ENCODE measurements at regions not wholly inside any gene's neighbourhood (a gene's known extent, or its start where the extent isn't known, plus 50 kb on each side); places are given as distances from the start of the nearest gene placed in this dataset.

DNA sequence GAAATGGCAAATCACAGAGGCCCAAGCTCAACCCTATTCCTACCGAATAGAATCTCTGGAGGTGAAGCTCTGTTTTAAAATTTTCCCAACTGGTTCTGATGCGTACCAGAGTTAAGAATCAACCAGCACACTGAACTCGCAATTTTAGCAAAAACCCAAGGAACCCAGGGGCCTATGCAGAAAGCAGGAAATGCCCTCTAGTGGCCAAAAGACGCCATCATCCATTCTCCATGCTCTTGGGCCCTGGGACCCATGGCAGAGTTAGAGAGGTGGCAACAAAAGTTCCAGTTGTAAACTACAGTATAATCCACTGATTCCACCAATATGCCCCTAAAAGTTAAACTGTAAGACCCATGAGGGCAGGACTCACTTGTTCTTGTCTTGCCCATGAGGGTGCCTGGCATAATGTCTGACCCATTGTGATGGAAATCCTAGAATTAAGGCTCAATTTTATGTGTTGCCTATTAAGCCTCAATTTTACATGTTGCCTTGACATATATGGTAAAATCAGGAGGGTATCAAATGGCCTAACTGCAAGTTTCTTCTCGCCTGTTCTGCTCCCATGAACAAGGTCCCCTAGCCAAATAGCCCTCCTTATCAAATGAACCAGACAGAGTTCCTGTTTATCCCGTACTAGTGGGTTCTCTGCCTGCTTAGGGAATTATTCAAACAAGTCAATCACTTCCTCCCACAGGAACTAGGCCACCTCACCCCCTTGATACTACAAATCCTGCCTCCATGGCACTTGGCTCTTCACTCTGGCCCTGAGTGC lies 137.5 kb upstream of the CPM start:
- Histone ChIP-seq H3K79me1 (ENCODE audit: low read depth, low read length) (no peaks in the 10 kb centered on the region), H2BK15ac (ENCODE audit: low read length) (no peak overlapping the region), H2AK5ac (ENCODE audit: low read depth, low read length) (no peak overlapping the region; the same call in 1 of the 2 replicates), H3K79me2 (ENCODE audit: control insufficient read depth in 1 of 2, insufficient read depth in 2 of 2, low read length in 2 of 2) (no peaks in the 10 kb centered on the region), H2BK120ac (replicated peaks; ENCODE audit: low read depth, low read length) (no peak overlapping the region), H4K5ac (ENCODE audit: insufficient read length, low read depth, low read length) (no peak overlapping the region), H4K20me1 (replicated peaks in 1 of 2; ENCODE audit: control insufficient read depth in 1 of 2, insufficient read depth in 2 of 2, low read length in 2 of 2) (no peaks in the 10 kb centered on the region), H3K9ac (replicated peaks in 1 of 4; ENCODE audit: extremely low read depth in 1 of 4, low read depth in 3 of 4, low read length in 3 of 4) (no peak overlapping the region), H3K4me3 (ENCODE audit: extremely low read depth in 1 of 4, insufficient read depth in 2 of 4, low read depth in 3 of 4, low read length in 4 of 4) (no peak overlapping the region), H4K91ac (replicated peaks; ENCODE audit: insufficient read length, low read length) (no peak overlapping the region), H3K27me3 (replicated peaks in 1 of 4; ENCODE audit: control insufficient read depth in 3 of 4, extremely low read depth in 1 of 4, insufficient read depth in 3 of 4, low read length in 3 of 4) (no peaks in the 10 kb centered on the region), H3K18ac (ENCODE audit: extremely low read depth, low read length) (no peak overlapping the region), H3K56ac (replicated peaks; ENCODE audit: insufficient read length, low read depth, low read length) (no peak overlapping the region), H2AFZ (ENCODE audit: low read length) (peak overlapping the region; percentile 84), H2BK5ac (ENCODE audit: low read depth, low read length) (no peak overlapping the region), H3K14ac (ENCODE audit: insufficient read length) (no peak overlapping the region), H2BK12ac (ENCODE audit: low read depth, low read length) (peak overlapping the region; percentile 44; the same call in 1 of the 2 replicates), H3K27ac (ENCODE audit: low read depth, low read length) (no peak overlapping the region), H3K4me2 (ENCODE audit: insufficient read depth in 1 of 2, low read depth in 2 of 2, low read length in 2 of 2) (no peak overlapping the region), H3K36me3 (ENCODE audit: control insufficient read depth in 2 of 4, insufficient read depth in 4 of 4, low read length in 3 of 4) (no peaks in the 10 kb centered on the region), H2BK20ac (ENCODE audit: low read length) (no peak overlapping the region), H3K4ac (replicated peaks; ENCODE audit: insufficient read length, low read depth, low read length) (no peak overlapping the region), H3K4me1 (replicated peaks in 1 of 4; ENCODE audit: control insufficient read depth in 3 of 4, insufficient read depth in 4 of 4, low read length in 3 of 4) (peaks cover 0 to 6% (median 1%) of the 10 kb centered on the region in 4 experiments; a peak in 6 of 7 replicates), H3K23me2 (ENCODE audit: low read depth, low read length) (no peaks in the 10 kb centered on the region; the same call in 1 of the 2 replicates), H3K9me3 (ENCODE audit: insufficient read depth in 2 of 2, low read depth in 1 of 2, low read length in 1 of 2) (no peaks in the 10 kb centered on the region), H3K23ac (ENCODE audit: insufficient read length) (no peak overlapping the region), H4K8ac (ENCODE audit: extremely low read depth, insufficient read depth, low read length) (no peak overlapping the region)
- FAIRE-seq, result peak; percentile 97
- peak; percentile 31 to 74 for DNase-seq (ENCODE audit: low read depth in 1 of 2, low spot score in 2 of 2)
- ChIA-PET CTCF (ENCODE audit: partially characterized antibody) (interaction anchor here (0.5 to 3.0 kb wide), 31 partner anchors 10 to 1719 kb away, joined by 3 to 29 read pairs (median 3); no protein-coding TSS in a partner anchor), POLR2A (ENCODE audit: partially characterized antibody) (no interaction called here)
- 48% methylated on average over 6 of the region's 6 CpGs; no CpG with 5 or more reads in 1 of the 2 experiments for WGBS, 2 experiments (ENCODE audit: extremely low coverage in 1 of 2, insufficient coverage in 1 of 2, insufficient read length in 1 of 2, insufficient replicate concordance in 2 of 2, low coverage in 1 of 2, low lambda C conversion rate in 2 of 2, missing lambda C conversion rate in 1 of 2)
- TF ChIP-seq RBBP5 (IDR thresholded peaks at IDR 0.05; ENCODE audit: borderline replicate concordance, low read depth, low read length) (no peak), SP2 (IDR thresholded peaks at IDR 0.05; ENCODE audit: low read length) (no peak), SP1 (IDR thresholded peaks at IDR 0.05; ENCODE audit: low read depth, low read length) (no peak), POLR2A (IDR thresholded peaks at IDR 0.05; ENCODE audit: control extremely low read depth in 1 of 2, low read depth in 2 of 2, low read length in 2 of 2) (no peak), SIN3A (conservative IDR thresholded peaks at IDR 0.05 in 1 of 2, IDR thresholded peaks at IDR 0.05 in 1 of 2; ENCODE audit: low read depth in 1 of 2, low read length in 2 of 2) (no peak), EGR1 (IDR thresholded peaks at IDR 0.05; ENCODE audit: borderline replicate concordance, low read depth, low read length) (0 out of 2 replicates have a peak, but pooled peaks have one; percentile 13), YY1 (IDR thresholded peaks at IDR 0.05; ENCODE audit: low read depth, low read length) (0 out of 2 replicates have a peak, but pooled peaks have one; percentile 29), RAD21 (IDR thresholded peaks at IDR 0.05 in 1 of 2, conservative IDR thresholded peaks at IDR 0.05 in 1 of 2; ENCODE audit: low read depth in 2 of 2, low read length in 2 of 2) (peak; percentile 89 to 94), NRF1 (IDR thresholded peaks at IDR 0.05; ENCODE audit: low read depth, low read length) (no peak)
- TF ChIP-seq, protein P1, sequence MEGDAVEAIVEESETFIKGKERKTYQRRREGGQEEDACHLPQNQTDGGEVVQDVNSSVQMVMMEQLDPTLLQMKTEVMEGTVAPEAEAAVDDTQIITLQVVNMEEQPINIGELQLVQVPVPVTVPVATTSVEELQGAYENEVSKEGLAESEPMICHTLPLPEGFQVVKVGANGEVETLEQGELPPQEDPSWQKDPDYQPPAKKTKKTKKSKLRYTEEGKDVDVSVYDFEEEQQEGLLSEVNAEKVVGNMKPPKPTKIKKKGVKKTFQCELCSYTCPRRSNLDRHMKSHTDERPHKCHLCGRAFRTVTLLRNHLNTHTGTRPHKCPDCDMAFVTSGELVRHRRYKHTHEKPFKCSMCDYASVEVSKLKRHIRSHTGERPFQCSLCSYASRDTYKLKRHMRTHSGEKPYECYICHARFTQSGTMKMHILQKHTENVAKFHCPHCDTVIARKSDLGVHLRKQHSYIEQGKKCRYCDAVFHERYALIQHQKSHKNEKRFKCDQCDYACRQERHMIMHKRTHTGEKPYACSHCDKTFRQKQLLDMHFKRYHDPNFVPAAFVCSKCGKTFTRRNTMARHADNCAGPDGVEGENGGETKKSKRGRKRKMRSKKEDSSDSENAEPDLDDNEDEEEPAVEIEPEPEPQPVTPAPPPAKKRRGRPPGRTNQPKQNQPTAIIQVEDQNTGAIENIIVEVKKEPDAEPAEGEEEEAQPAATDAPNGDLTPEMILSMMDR (IDR thresholded peaks at IDR 0.05; ENCODE audit: control extremely low read depth in 1 of 3, insufficient read depth in 1 of 3, low read depth in 1 of 3, low read length in 3 of 3), result peak; percentile 76 to 96 (median 89)
